Ishikawa (cell line): ENCODE measurements at regions not wholly inside any gene's neighbourhood (a gene's known extent, or its start where the extent isn't known, plus 50 kb on each side); places are given as distances from the start of the nearest gene placed in this dataset.

ENCODE experiments used
- CEBPB ChIP-seq: IDR thresholded peaks from 2 replicates; pipeline ENCODE4 v1.6.1; 2012
- CREB1 ChIP-seq: IDR thresholded peaks from 2 replicates; pipeline ENCODE4 v1.6.1; 2012; ENCODE audit warnings: low read depth
- EGR1 ChIP-seq: IDR thresholded peaks from 2 replicates; pipeline ENCODE4 v1.6.1; 2012
- EP300 ChIP-seq: IDR thresholded peaks from 2 replicates; pipeline ENCODE4 v1.6.1; 2012; ENCODE audit warnings: borderline replicate concordance
- FOXM1 ChIP-seq: IDR thresholded peaks from 2 replicates; pipeline ENCODE4 v1.6.1; 2012; ENCODE audit warnings: low read depth, borderline replicate concordance
- MAX ChIP-seq: IDR thresholded peaks from 2 replicates; pipeline ENCODE4 v1.6.1; 2012
- NFIC ChIP-seq: IDR thresholded peaks from 2 replicates; pipeline ENCODE4 v1.6.1; 2012
- RAD21 ChIP-seq: IDR thresholded peaks from 2 replicates; pipeline ENCODE4 v1.6.1; 2012; ENCODE audit warnings: low read depth
- REST ChIP-seq: IDR thresholded peaks from 2 replicates; pipeline ENCODE4 v1.6.1; 2012; ENCODE audit warnings: low read depth, mild to moderate bottlenecking
- TAF1 ChIP-seq: IDR thresholded peaks from 2 replicates; pipeline ENCODE4 v1.6.1; 2012; ENCODE audit warnings: low read depth, mild to moderate bottlenecking
- TCF12 ChIP-seq: IDR thresholded peaks from 2 replicates; pipeline ENCODE4 v1.6.1; 2012; ENCODE audit warnings: low read depth
- TEAD4 ChIP-seq: IDR thresholded peaks from 2 replicates; pipeline ENCODE4 v1.6.1; 2012
- USF1 ChIP-seq: IDR thresholded peaks from 2 replicates; pipeline ENCODE4 v1.6.1; 2012
- YY1 ChIP-seq: IDR thresholded peaks from 2 replicates; pipeline ENCODE4 v1.6.1; 2012; ENCODE audit warnings: low read depth
- ZBTB7A ChIP-seq: IDR thresholded peaks from 2 replicates; pipeline ENCODE4 v1.6.1; 2012; ENCODE audit warnings: low read depth

GRCh38 chr5:127192150-127192549 is 98.4 kb upstream of the MEGF10 start:
- TF ChIP-seq NFIC: no peak
- TF ChIP-seq CEBPB: no peak
- no peak for TF ChIP-seq RAD21

- TF ChIP-seq TCF12: no peak
- TF ChIP-seq RAD21: no peak
- TF ChIP-seq YY1: no peak
- no peak for TF ChIP-seq TEAD4
- TF ChIP-seq MAX: no peak
- TF ChIP-seq EGR1: no peak
- no peak for TF ChIP-seq TAF1
- TF ChIP-seq CREB1: no peak
- TF ChIP-seq ZBTB7A: no peak
- no peak for TF ChIP-seq EP300
- no peak for TF ChIP-seq REST
These were observed 97.7 kb upstream of the MEGF10 start for GRCh38 chr5:127192836-127193338.

GRCh38 chr5:127196042-127196441 is 94.6 kb upstream of the MEGF10 start:
- TF ChIP-seq FOXM1 (no peak), REST (no peak), ZBTB7A (no peak), EGR1 (no peak), CEBPB (no peak), YY1 (no peak), TAF1 (no peak), USF1 (no peak), TEAD4 (no peak)

GRCh38 chr5:127203818-127204217 is 86.8 kb upstream of the MEGF10 start:
- TF ChIP-seq YY1: no peak
- TF ChIP-seq TEAD4: no peak
- no peak for TF ChIP-seq REST
- TF ChIP-seq EP300: no peak
- TF ChIP-seq USF1: no peak
- no peak for TF ChIP-seq MAX
- no peak for TF ChIP-seq TCF12
- TF ChIP-seq CREB1: no peak
- no peak for TF ChIP-seq FOXM1
- TF ChIP-seq EGR1: no peak
- no peak for TF ChIP-seq ZBTB7A
- no peak for TF ChIP-seq RAD21
- no peak for TF ChIP-seq TAF1
- TF ChIP-seq NFIC: no peak
- TF ChIP-seq CEBPB: no peak

- TF ChIP-seq NFIC: no peak
- TF ChIP-seq FOXM1: no peak
- TF ChIP-seq EGR1: no peak
- TF ChIP-seq CEBPB: no peak
These were observed 85.4 kb upstream of the MEGF10 start for GRCh38 chr5:127205147-127205546.
